Activated CD4-positive, alpha-beta memory T cell treated with anti-CD3 and anti-CD28 coated beads, Interleukin-2, amount 10 ng/mL, durations not matched to agents 7 days and 5 days (primary cell): ENCODE measurements at regions not wholly inside any gene's neighbourhood (a gene's known extent, or its start where the extent isn't known, plus 50 kb on each side); places are given as distances from the start of the nearest gene placed in this dataset.
A peak's percentile ranks its signal among the peaks of the same experiment; 100 is the strongest.

Experiments
- CTCF ChIA-PET: fragments of 350-600 bp; sonication (Branson Sonifier 250); formaldehyde crosslinking; loops from one replicate; lab custom pipeline; 2021; ENCODE audit warnings: antibody characterized with exemption, inconsistent platforms; lab: Charles Lee
- POLR2A ChIA-PET: fragments of 350-600 bp; sonication (Branson Sonifier 250); formaldehyde crosslinking; loops from one replicate; lab custom pipeline; 2021; ENCODE audit warnings: antibody characterized with exemption; lab: Charles Lee
- DNase-seq: peaks from one replicate; pipeline ENCODE4 v3.0.0-alpha.2; 2020
- H3K27ac Mint-ChIP-seq: one replicate; pipeline ENCODE4 v1.8.0; 2021; ENCODE audit warnings: mild to moderate bottlenecking, mixed read lengths
- H3K27me3 Mint-ChIP-seq: one replicate; pipeline ENCODE4 v1.8.0; 2021; ENCODE audit warnings: mixed read lengths
- H3K36me3 Mint-ChIP-seq: one replicate; pipeline ENCODE4 v1.8.0; 2021; ENCODE audit warnings: low read depth, mixed read lengths
- H3K4me1 Mint-ChIP-seq: one replicate; pipeline ENCODE4 v1.8.0; 2021; ENCODE audit warnings: mixed read lengths
- H3K4me3 Mint-ChIP-seq: one replicate; pipeline ENCODE4 v1.8.0; 2021; ENCODE audit warnings: mild to moderate bottlenecking, mixed read lengths
- H3K9me3 Mint-ChIP-seq: one replicate; pipeline ENCODE4 v1.8.0; 2021; ENCODE audit warnings: mixed read lengths

DNA sequence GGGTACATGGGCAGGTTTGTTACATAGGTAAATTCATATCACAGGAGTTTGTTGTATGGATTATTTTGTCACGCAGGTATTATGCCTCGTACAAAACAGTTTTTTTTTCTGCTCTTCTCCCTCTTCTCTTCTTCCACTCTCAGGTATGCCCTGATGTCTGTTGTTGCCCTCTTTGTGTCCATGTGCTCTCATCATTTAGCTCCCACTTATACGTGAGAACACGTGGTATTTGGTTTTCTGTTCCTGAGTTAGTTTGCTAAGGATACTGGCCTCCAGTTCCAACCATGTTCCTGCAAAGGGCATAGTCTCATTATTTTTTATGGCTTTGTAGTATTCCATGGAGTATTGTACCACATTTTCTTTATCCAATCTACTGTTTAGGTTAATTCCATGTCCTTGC lies 65.7 kb downstream of the UNC5CL start:
- ChIA-PET POLR2A (no interaction called here), CTCF (no interaction called here)
- Mint-ChIP-seq H3K27ac (no peak overlapping the region), H3K9me3 (no peaks in the 10 kb centered on the region), H3K4me1 (no peaks in the 10 kb centered on the region), H3K27me3 (peaks cover 66% of the 10 kb centered on the region), H3K36me3 (no peaks in the 10 kb centered on the region), H3K4me3 (no peak overlapping the region)
- DNase-seq: no peak

DNA sequence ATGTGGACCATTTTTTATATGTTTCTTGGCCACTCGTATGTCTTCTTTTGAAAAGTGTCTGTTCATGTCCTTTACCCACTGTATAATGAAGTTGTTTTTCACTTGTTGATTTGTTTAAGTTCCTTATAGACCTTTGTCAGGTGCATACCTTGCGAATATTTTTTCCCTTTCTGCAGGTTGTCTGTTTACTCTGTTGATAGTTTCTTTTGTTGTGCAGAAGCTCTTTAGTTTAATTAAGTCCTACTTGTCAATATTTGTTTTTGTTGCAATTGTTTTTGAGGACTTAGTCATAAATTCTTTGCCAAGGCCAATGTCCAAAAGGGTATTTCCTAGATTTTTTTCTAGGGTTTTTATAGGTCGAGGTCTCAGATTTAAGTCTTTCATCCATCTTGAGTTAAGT lies 66.2 kb downstream of the UNC5CL start:
- CTCF ChIA-PET: no interaction called here
- POLR2A ChIA-PET: no interaction called here
- H3K36me3 Mint-ChIP-seq: no peaks in the 10 kb centered on the region
- no peaks in the 10 kb centered on the region for H3K9me3 Mint-ChIP-seq
- no peak for DNase-seq
- H3K4me3 Mint-ChIP-seq: no peak overlapping the region
- H3K27me3 Mint-ChIP-seq: peaks cover 66% of the 10 kb centered on the region
- H3K4me1 Mint-ChIP-seq: no peaks in the 10 kb centered on the region
- H3K27ac Mint-ChIP-seq: no peak overlapping the region

DNA sequence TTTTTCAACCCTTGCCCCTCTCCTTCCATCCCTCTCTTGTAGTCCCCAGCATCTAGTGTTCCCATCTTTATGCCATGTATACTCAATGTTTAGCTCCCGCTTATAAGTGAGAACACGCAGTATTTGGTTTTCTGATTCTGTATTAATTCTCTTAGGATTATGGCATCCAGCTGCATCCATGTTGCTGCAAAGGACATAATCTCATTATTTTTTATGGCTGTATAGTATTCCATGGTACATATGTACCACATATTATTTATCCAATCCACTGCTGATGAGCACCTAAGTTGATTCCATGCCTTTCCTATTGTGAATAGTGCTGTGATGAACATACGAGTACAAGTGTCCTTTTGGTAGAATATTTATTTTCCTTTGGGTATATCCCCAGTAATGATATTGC lies 66.8 kb downstream of the UNC5CL start:
- Mint-ChIP-seq H3K27ac (no peak overlapping the region), H3K4me3 (no peak overlapping the region), H3K9me3 (no peaks in the 10 kb centered on the region), H3K27me3 (peaks cover 60% of the 10 kb centered on the region), H3K36me3 (no peaks in the 10 kb centered on the region), H3K4me1 (no peaks in the 10 kb centered on the region)
- DNase-seq: no peak
- ChIA-PET CTCF (no interaction called here), POLR2A (no interaction called here)

DNA sequence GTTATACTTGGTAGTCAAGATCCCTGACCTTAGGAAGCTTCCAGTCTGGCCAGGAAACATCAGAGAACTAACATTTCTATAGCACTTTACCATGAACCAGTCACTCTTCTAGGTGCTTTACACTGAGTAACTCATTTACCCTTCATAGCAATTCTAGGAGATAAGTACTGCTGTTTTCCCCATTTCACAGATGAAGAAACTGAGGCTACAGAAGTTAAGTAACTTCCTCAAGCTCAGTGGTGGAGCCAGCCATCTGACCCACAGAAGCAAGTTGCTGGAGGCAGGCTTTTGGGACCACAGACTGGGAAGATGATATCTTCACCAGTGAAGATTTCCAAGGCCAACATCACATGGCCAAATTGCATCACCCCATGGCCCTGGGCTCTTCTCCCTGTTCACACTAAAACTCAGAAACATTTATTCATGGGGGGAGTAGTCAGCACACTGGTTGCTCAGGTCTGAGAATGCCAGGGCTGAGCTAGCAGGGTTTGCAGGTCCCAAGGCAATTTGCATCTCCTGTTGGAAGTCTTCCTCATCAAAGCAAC lies 70.3 kb downstream of the UNC5CL start:
- CTCF ChIA-PET: no interaction called here

DNA sequence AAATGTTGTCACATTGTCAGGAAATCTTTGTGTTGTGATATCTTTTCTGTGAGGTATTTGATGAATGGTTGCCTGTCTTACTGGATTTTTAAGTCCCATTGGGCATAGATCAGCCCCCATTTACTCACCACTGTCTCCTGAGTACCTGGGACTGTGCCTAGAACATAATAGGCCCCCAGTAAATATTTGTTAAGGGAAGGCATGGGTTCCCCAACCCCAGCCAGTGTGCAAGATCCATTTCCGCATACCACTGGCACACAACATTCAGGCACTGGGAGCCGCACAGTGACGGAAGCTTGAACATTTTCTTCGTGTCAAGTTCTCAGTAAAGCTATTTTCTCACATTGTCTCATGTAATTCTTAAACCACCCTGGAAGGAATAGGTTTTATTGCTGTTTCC lies 72.2 kb downstream of the UNC5CL start:
- Mint-ChIP-seq H3K4me1 (peaks cover 12% of the 10 kb centered on the region), H3K27ac (no peak overlapping the region), H3K36me3 (no peaks in the 10 kb centered on the region), H3K9me3 (no peaks in the 10 kb centered on the region), H3K27me3 (peaks cover 13% of the 10 kb centered on the region), H3K4me3 (no peak overlapping the region)
- CTCF ChIA-PET: no interaction called here
- POLR2A ChIA-PET: no interaction called here
- no peak for DNase-seq

More for the DNA sequence above, 70.3 kb downstream of the UNC5CL start:
- no peaks in the 10 kb centered on the region for H3K36me3 Mint-ChIP-seq
- no peaks in the 10 kb centered on the region for H3K4me1 Mint-ChIP-seq
- POLR2A ChIA-PET: no interaction called here
- no peak overlapping the region for H3K4me3 Mint-ChIP-seq
- peaks cover 27% of the 10 kb centered on the region for H3K27me3 Mint-ChIP-seq
- no peak for DNase-seq
- no peaks in the 10 kb centered on the region for H3K9me3 Mint-ChIP-seq
- no peak overlapping the region for H3K27ac Mint-ChIP-seq

DNA sequence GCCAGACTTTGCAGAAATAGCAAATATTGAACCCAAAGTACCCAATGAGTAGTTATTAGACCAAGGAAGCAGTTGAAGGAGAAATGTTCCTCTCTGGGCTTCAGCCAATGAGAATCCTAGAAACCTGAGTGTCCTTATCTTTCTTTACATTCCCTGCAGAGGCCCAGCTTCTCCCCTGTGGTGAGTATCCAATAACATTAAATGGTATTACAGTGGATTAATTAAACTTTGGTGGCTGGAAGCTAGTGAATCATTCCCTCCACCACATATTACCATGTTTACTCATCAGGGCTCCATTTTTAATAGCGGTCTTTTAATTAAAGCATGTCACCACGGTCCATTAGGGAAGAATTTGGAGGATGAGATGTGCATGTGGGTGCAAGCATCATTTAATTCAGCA lies 74.0 kb downstream of the UNC5CL start:
- no peak for DNase-seq
- peaks cover 6% of the 10 kb centered on the region for H3K27me3 Mint-ChIP-seq
- ChIA-PET POLR2A (no interaction called here), CTCF (no interaction called here)
- H3K9me3 Mint-ChIP-seq: no peaks in the 10 kb centered on the region
- no peaks in the 10 kb centered on the region for H3K36me3 Mint-ChIP-seq
- H3K4me1 Mint-ChIP-seq: peaks cover 24% of the 10 kb centered on the region
- H3K27ac Mint-ChIP-seq: no peak overlapping the region
- H3K4me3 Mint-ChIP-seq: no peak overlapping the region

DNA sequence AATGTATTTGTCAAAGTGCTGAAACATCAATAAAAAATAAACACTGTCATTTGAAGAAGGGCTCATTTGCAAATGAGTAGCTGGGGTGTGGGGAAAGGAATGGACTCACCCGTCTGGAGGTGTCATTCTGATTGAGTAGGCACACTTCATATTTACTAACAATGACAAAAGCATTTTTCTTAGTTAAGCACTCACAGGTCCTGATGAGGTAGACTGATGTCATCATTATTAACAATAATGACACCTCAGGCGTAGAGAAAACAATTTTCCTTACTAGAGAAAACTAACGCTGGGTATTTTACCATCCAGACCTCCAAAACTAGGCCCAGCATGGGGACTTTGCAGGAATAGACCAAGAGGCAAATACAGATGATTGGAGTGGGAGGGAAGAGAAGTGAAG lies 76.0 kb downstream of the UNC5CL start:
- Mint-ChIP-seq H3K9me3 (no peaks in the 10 kb centered on the region), H3K4me1 (peaks cover 24% of the 10 kb centered on the region), H3K27me3 (peaks cover 3% of the 10 kb centered on the region), H3K4me3 (no peak overlapping the region), H3K27ac (no peak overlapping the region), H3K36me3 (no peaks in the 10 kb centered on the region)
- DNase-seq: no peak
- ChIA-PET POLR2A (no interaction called here), CTCF (no interaction called here)

DNA sequence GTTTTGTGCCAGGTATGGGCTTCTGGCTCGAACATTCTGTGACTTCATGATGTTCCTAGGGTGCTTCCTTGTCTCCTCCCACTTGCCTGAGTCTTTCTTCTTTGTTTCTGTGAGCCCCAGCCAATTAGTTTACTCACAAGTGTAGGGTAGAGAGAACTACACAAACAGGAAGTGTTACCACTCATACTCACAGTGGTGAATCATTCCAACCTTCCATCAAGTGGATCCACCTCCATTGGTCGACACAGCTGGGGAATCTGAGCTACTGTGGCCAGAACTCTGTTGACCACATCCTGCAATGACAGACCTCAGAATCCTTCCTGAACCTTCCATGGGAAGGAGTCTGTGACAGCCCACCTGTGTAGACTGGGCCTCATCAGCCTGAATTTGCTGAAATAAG lies 76.8 kb downstream of the UNC5CL start:
- Mint-ChIP-seq H3K4me3 (no peak overlapping the region), H3K36me3 (no peaks in the 10 kb centered on the region), H3K27ac (peak overlapping the region; percentile 57), H3K9me3 (no peaks in the 10 kb centered on the region), H3K4me1 (peaks cover 24% of the 10 kb centered on the region), H3K27me3 (peaks cover 2% of the 10 kb centered on the region)
- DNase-seq: peak; percentile 58
- CTCF ChIA-PET: no interaction called here
- POLR2A ChIA-PET: no interaction called here

DNA sequence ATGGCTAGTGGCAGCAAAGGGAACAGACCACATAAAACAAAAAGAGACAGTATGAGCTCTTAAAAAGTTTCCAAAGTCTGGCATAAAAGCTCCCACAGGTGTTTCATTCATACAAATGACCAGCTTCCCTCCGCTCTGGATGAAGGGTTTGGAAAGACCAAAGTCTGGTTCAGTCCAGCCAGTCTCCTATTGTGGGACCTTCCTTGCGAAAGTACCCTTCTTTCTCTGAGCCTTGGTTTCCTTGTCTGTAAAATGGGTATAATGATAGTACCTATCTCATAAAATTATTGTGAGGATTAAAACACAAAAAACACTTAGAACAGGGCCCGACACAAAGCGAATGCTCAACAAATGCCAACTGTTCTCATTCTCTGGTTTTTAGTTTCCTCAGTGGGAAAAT lies 77.2 kb downstream of the UNC5CL start:
- Mint-ChIP-seq H3K27ac (peak overlapping the region; percentile 57), H3K4me1 (peaks cover 24% of the 10 kb centered on the region), H3K27me3 (peaks cover 2% of the 10 kb centered on the region), H3K9me3 (no peaks in the 10 kb centered on the region), H3K36me3 (no peaks in the 10 kb centered on the region), H3K4me3 (no peak overlapping the region)
- CTCF ChIA-PET: interaction anchor here (0.6 kb wide), 1 partner anchor 567 kb away, joined by 4 read pairs; no protein-coding TSS in a partner anchor
- DNase-seq: no peak
- POLR2A ChIA-PET: no interaction called here

DNA sequence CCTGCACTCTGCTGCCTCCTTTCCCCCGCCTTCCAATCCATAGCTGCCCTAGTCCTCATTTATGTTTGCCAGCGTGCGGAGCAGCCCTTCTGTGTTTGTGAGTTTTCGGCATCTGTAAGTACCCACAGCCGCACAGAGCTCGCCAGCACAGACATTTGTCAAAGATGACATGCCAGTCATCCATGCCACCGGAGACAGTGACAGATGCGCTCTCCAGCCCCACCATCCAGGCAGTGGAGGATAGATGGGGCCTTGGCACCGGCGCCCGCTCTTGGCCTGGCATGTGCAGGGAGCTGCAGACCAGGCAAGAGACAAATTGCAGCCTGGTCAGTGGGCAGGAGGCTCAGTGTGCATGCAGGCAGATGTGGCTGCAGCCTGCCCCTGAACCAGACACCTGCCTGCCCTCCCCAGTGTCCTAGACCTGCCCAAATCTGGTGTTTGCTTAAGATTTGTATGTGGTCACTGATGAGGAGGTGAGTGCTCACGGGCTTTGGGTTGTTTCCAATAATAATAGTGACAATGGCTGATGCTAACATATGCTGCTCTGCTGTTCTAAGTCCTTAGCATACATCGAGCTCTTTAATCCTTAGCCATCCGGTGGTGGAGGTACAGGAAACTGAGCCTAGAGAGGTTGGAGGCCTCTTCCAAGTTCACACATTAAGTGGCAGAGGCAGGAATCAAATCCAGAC lies 78.1 kb downstream of the UNC5CL start:
- ChIA-PET POLR2A (no interaction called here), CTCF (no interaction called here)
- no peaks in the 10 kb centered on the region for H3K9me3 Mint-ChIP-seq
- no peak overlapping the region for H3K27ac Mint-ChIP-seq
- H3K27me3 Mint-ChIP-seq: peaks cover 2% of the 10 kb centered on the region
- H3K36me3 Mint-ChIP-seq: no peaks in the 10 kb centered on the region
- DNase-seq: no peak
- H3K4me1 Mint-ChIP-seq: peaks cover 24% of the 10 kb centered on the region
- H3K4me3 Mint-ChIP-seq: no peak overlapping the region

DNA sequence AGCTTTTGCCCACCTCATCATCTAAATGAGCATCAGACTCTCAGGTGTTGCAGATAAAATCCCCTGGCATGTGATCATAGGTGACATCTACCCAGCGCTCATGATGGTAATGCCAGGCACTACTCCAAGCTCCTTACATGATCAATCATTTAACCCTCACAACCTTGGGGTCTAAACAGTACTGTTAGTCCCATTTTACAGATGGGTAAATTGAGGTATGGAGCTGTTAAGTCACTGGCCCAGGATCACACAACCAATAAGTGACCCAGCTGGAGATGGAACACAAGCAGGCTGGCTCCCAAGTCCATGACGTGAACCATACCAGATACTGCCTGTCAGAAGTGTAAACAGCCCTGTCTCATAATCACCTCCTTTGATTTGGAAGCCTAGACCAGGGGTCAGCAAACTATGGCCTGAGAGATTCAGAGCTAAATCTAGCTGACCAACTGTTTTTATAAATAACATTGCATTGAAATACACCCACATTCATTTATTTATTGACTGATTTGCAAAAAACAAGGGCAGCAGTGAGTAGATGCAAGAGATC lies 79.2 kb downstream of the UNC5CL start:
- no peak for DNase-seq
- H3K27me3 Mint-ChIP-seq: peaks cover 2% of the 10 kb centered on the region
- H3K27ac Mint-ChIP-seq: no peak overlapping the region
- H3K9me3 Mint-ChIP-seq: no peaks in the 10 kb centered on the region
- H3K4me3 Mint-ChIP-seq: no peak overlapping the region
- CTCF ChIA-PET: interaction anchor here (1.4 kb wide), 1 partner anchor 68 kb away, joined by 4 read pairs; no protein-coding TSS in a partner anchor
- H3K36me3 Mint-ChIP-seq: no peaks in the 10 kb centered on the region
- POLR2A ChIA-PET: no interaction called here
- H3K4me1 Mint-ChIP-seq: peaks cover 24% of the 10 kb centered on the region

DNA sequence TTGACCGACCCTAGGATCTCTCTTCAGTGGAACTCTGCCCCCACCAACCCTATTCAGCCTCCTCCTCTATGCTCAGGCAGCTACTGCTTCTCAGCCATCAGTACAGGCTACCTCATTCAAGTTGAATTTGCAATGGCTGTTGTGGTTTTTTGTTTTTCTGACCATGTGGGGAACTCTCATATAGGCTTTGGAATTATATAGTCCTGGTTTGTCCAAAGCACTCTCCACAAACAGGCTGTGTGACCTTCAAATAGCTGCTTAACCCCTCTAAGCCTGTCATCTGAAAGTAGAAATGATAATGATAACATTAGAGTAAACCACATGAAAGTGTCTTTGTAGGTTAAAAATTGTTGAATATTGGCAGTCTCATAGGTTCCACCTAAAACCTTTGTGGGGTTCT lies 80.3 kb downstream of the UNC5CL start:
- H3K27ac Mint-ChIP-seq: no peak overlapping the region
- DNase-seq: no peak
- ChIA-PET POLR2A (no interaction called here), CTCF (no interaction called here)
- no peaks in the 10 kb centered on the region for H3K9me3 Mint-ChIP-seq
- H3K27me3 Mint-ChIP-seq: peaks cover 3% of the 10 kb centered on the region
- H3K4me1 Mint-ChIP-seq: peaks cover 24% of the 10 kb centered on the region
- H3K36me3 Mint-ChIP-seq: no peaks in the 10 kb centered on the region
- no peak overlapping the region for H3K4me3 Mint-ChIP-seq

DNA sequence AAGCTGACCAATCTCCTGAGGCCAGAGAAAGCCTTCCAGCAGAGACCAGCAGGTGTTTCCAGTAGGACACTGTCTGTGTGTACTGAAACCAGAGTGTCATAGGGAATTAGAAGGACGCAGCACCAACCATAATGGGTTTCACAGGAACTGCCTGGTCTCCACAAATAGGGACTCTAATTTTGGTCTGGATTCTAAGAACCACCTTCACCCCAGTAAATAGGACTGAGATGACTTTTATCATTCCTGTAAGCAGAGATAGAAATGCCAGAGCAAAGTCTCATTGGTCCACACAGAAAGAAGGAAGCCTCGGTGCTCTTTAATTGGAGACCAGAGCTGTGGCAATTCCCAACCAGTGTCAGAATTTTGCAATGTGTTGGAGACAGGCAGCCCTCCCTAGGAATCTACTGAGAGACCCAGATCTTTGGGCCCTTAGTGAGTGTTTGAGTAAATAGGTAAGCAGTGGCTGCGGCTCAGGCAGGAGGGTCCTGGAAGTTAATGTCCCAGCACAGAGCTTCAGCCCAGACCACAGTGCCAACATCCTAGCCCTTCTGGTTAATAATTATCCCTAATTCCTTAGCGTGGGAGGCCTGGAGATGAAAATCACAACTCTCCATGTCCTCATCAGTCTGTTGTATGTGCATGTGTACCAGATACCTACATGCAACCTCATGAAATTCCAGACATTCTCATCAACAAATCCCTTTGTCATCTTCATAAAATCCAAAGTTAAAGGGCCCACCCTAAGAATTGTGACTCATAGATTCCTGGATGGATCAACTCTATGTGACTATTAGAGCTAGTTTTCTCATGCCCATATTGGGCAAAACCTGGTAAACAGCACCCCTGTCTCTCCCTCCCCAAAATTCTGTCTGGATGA lies 81.2 kb downstream of the UNC5CL start:
- H3K4me1 Mint-ChIP-seq: peaks cover 22% of the 10 kb centered on the region
- H3K4me3 Mint-ChIP-seq: no peak overlapping the region
- no peak overlapping the region for H3K27ac Mint-ChIP-seq
- CTCF ChIA-PET: no interaction called here
- DNase-seq: no peak
- H3K36me3 Mint-ChIP-seq: no peaks in the 10 kb centered on the region
- POLR2A ChIA-PET: no interaction called here
- peaks cover 3% of the 10 kb centered on the region for H3K27me3 Mint-ChIP-seq
- no peaks in the 10 kb centered on the region for H3K9me3 Mint-ChIP-seq
